ENCODE measurements at regions not wholly inside any gene's neighbourhood (a gene's known extent, or its start where the extent isn't known, plus 50 kb on each side); places are given as distances from the start of the nearest gene placed in this dataset.

- Histone ChIP-seq H3K4me1 (replicated peaks) (no peaks in the 10 kb centered on the region), H3K9me3 (no peaks in the 10 kb centered on the region), H3K27ac (no peak overlapping the region), H3K27me3 (replicated peaks; ENCODE audit: insufficient read depth) (no peaks in the 10 kb centered on the region), H3K36me3 (no peaks in the 10 kb centered on the region), H3K4me3 (no peak overlapping the region)
- intact Hi-C loops (cut with DNase I): no loop called here
- TF ChIP-seq POLR2AphosphoS5 (IDR thresholded peaks at IDR 0.05): no peak
- WGBS: 66% methylated on average over 2 of the region's 2 CpGs
- DNase-seq (ENCODE audit: low spot score): no peak
These were observed 483.2 kb downstream of the MMUT start for GRCh38 chr6:48979806-48980205.

GRCh38 chr6:48979085-48979484 is 484.0 kb downstream of the MMUT start:
- no peaks in the 10 kb centered on the region for H3K36me3 ChIP-seq

GRCh38 chr6:48978016-48978415 is 485.0 kb downstream of the MMUT start:
- WGBS: 83% methylated on average over 3 of the region's 3 CpGs
- H3K4me1 ChIP-seq (replicated peaks): no peaks in the 10 kb centered on the region
- intact Hi-C loops (cut with DNase I): no loop called here
- H3K27me3 ChIP-seq (replicated peaks; ENCODE audit: insufficient read depth): no peaks in the 10 kb centered on the region
- no peak overlapping the region for H3K27ac ChIP-seq
- no peaks in the 10 kb centered on the region for H3K36me3 ChIP-seq
- no peak overlapping the region for H3K4me3 ChIP-seq
- DNase-seq (ENCODE audit: low spot score): no peak
- H3K9me3 ChIP-seq: no peaks in the 10 kb centered on the region
- TF ChIP-seq POLR2AphosphoS5 (IDR thresholded peaks at IDR 0.05): no peak
- TF ChIP-seq POLR2A (IDR thresholded peaks at IDR 0.05): no peak
- no peak for TF ChIP-seq CTCF (IDR thresholded peaks at IDR 0.05)

More at GRCh38 chr6:48979085-48979484, 484.0 kb downstream of the MMUT start:
- intact Hi-C loops (cut with DNase I): no loop called here
- H3K9me3 ChIP-seq: no peaks in the 10 kb centered on the region
- no peak overlapping the region for H3K4me3 ChIP-seq
- no peak overlapping the region for H3K27ac ChIP-seq
- DNase-seq (ENCODE audit: low spot score): no peak
- H3K4me1 ChIP-seq (replicated peaks): no peaks in the 10 kb centered on the region
- 91% methylated on average over 8 of the region's 8 CpGs for WGBS
- no peak for TF ChIP-seq POLR2A (IDR thresholded peaks at IDR 0.05)
- no peak for TF ChIP-seq CTCF (IDR thresholded peaks at IDR 0.05)
- no peak for TF ChIP-seq POLR2AphosphoS5 (IDR thresholded peaks at IDR 0.05)
- no peaks in the 10 kb centered on the region for H3K27me3 ChIP-seq (replicated peaks; ENCODE audit: insufficient read depth)

- DNase-seq (ENCODE audit: low spot score): no peak
- intact Hi-C loops (cut with DNase I): no loop called here
- no peaks in the 10 kb centered on the region for H3K4me1 ChIP-seq (replicated peaks)
- no peaks in the 10 kb centered on the region for H3K36me3 ChIP-seq
- WGBS: 68% methylated on average over 1 of the region's 1 CpG
- H3K27ac ChIP-seq: no peak overlapping the region
- no peaks in the 10 kb centered on the region for H3K9me3 ChIP-seq
- H3K4me3 ChIP-seq: no peak overlapping the region
- no peak for TF ChIP-seq POLR2A (IDR thresholded peaks at IDR 0.05)
- no peak for TF ChIP-seq CTCF (IDR thresholded peaks at IDR 0.05)
- no peak for TF ChIP-seq POLR2AphosphoS5 (IDR thresholded peaks at IDR 0.05)
- no peaks in the 10 kb centered on the region for H3K27me3 ChIP-seq (replicated peaks; ENCODE audit: insufficient read depth)
These were observed 485.5 kb downstream of the MMUT start for GRCh38 chr6:48977573-48977972.

GRCh38 chr6:48973491-48973890 is 489.6 kb downstream of the MMUT start:
- no peak for TF ChIP-seq POLR2A (IDR thresholded peaks at IDR 0.05)
- TF ChIP-seq POLR2AphosphoS5 (IDR thresholded peaks at IDR 0.05): no peak
- TF ChIP-seq CTCF (IDR thresholded peaks at IDR 0.05): no peak

More at GRCh38 chr6:48973491-48973890, 489.6 kb downstream of the MMUT start:
- no peak overlapping the region for H3K27ac ChIP-seq
- H3K4me1 ChIP-seq (replicated peaks): no peaks in the 10 kb centered on the region
- no peaks in the 10 kb centered on the region for H3K36me3 ChIP-seq
- no peaks in the 10 kb centered on the region for H3K27me3 ChIP-seq (replicated peaks; ENCODE audit: insufficient read depth)
- 85% methylated on average over 1 of the region's 1 CpG for WGBS
- no peaks in the 10 kb centered on the region for H3K9me3 ChIP-seq
- intact Hi-C loops (cut with DNase I): no loop called here
- H3K4me3 ChIP-seq: no peak overlapping the region
- DNase-seq (ENCODE audit: low spot score): no peak

All from prostate gland (tissue), 2 donors.